Gastrocnemius medialis (tissue), 4 donors: ENCODE measurements at regions not wholly inside any gene's neighbourhood (a gene's known extent, or its start where the extent isn't known, plus 50 kb on each side); places are given as distances from the start of the nearest gene placed in this dataset.

Experiments
- ATAC-seq, 2 donors: fragments of 150-250 bp; one replicate each; pipeline ENCODE4 v1.9.1; 2016
- DNase-seq, 2 donors: peaks; one replicate each; pipeline ENCODE4 v3.0.0-alpha.2; 2019
- H3K27ac ChIP-seq, 4 donors: fragments of 200-600 bp; sonication (generic); 1 replicate in 1 of 4; 2 replicates in 3 of 4; pipeline ENCODE4 v1.5.1; 2016 to 2018; ENCODE audit warnings: mild to moderate bottlenecking in 2 of 4, moderate library complexity in 1 of 4
- H3K27me3 ChIP-seq, 3 donors: fragments of 200-600 bp; sonication (generic) in 2 of 3; 1 replicate in 1 of 3; 2 replicates in 2 of 3; pipeline versions ENCODE4 v1.5.1 to v1.6.0; 2016 to 2019; ENCODE audit warnings: mild to moderate bottlenecking in 1 of 3, moderate library complexity in 1 of 3
- H3K36me3 ChIP-seq, 2 donors: fragments of 200-600 bp; sonication (generic) in 1 of 2; one replicate each; pipeline ENCODE4 v1.5.1; 2017 to 2018
- H3K4me1 ChIP-seq, 2 donors: fragments of 200-600 bp; sonication (generic) in 1 of 2; one replicate each; pipeline ENCODE4 v1.5.1; 2016 to 2017; ENCODE audit warnings: mild to moderate bottlenecking in 2 of 2
- H3K4me3 ChIP-seq, 4 donors: fragments of 200-600 bp; sonication (generic) in 3 of 4; 1 replicate in 1 of 4; 2 replicates in 3 of 4; pipeline ENCODE4 v1.5.1; 2016 to 2019; ENCODE audit warnings: mild to moderate bottlenecking in 2 of 4
- H3K9me3 ChIP-seq, 3 donors: fragments of 200-600 bp; sonication (generic) in 2 of 3; 1 replicate in 1 of 3; 2 replicates in 2 of 3; pipeline ENCODE4 v1.5.1; 2016 to 2019
- POLR2A ChIP-seq, 2 donors: fragments of 450-650 bp; IDR thresholded peaks; one replicate each; pipeline ENCODE4 v1.6.1; 2017; ENCODE audit warnings: antibody characterized with exemption in 2 of 2, mild to moderate bottlenecking in 2 of 2, moderate library complexity in 2 of 2
- in situ Hi-C, 4 donors: fragments of 200-750 bp; cut with MboI; loops; one replicate each; pipeline versions ENCODE4 v1.15.0 to v1.8.0; 2017; ENCODE audit warnings: low sequenced_read_pairs in 4 of 4
- intact Hi-C: fragments of 100-400 bp; cut with DNase I; formaldehyde crosslinking; loops from one replicate; pipeline ENCODE4 v1.15.1; 2023; ENCODE audit warnings: low total_unique reads
- TF ChIP-seq, protein P1 (sequence below), 5 experiments: fragments of 450-650 bp in 3 of 5; fragments of 200-600 bp in 2 of 5; sonication (generic) in 2 of 5; IDR thresholded peaks in 4 of 5; conservative IDR thresholded peaks in 1 of 5; 1 replicate in 4 of 5; 2 replicates in 1 of 5; pipeline ENCODE4 v1.5.1; 2016 to 2019; ENCODE audit warnings: antibody characterized with exemption in 5 of 5, mild to moderate bottlenecking in 3 of 5, moderate library complexity in 3 of 5

DNA sequence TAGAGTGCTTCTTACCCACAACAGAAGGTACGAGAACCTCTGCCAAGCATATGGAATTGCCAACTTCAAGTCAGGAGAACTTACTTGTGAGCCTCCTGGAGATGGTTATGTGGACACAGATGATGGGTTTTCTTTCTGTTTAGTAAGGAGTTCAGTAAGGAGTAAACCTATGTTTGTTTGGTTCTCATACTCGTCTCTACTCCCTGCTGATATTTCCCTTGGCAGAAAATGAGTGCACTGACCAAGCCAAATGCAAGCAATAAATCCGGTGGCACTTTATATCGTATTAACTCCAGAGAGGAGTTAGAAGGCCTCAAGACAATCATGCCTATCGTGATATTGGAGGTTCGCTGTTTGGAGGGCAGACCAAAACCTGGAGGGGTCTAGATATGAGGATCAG lies 83.2 kb upstream of the CYP1B1 start:
- no peaks in the 10 kb centered on the region for H3K36me3 ChIP-seq
- peak overlapping the region in 2 of 4 donors; percentile 13 to 58 for H3K27ac ChIP-seq
- peaks cover 0 to 12% of the 10 kb centered on the region in 2 donors for H3K4me1 ChIP-seq
- no peak overlapping the region for H3K4me3 ChIP-seq
- intact Hi-C loops (no loop called here), in situ Hi-C loops (no loop called here)
- H3K27me3 ChIP-seq, result no peaks in the 10 kb centered on the region
- no peaks in the 10 kb centered on the region for H3K9me3 ChIP-seq
- TF ChIP-seq POLR2A (IDR thresholded peaks at IDR 0.05), result no peak
- TF ChIP-seq, protein P1, sequence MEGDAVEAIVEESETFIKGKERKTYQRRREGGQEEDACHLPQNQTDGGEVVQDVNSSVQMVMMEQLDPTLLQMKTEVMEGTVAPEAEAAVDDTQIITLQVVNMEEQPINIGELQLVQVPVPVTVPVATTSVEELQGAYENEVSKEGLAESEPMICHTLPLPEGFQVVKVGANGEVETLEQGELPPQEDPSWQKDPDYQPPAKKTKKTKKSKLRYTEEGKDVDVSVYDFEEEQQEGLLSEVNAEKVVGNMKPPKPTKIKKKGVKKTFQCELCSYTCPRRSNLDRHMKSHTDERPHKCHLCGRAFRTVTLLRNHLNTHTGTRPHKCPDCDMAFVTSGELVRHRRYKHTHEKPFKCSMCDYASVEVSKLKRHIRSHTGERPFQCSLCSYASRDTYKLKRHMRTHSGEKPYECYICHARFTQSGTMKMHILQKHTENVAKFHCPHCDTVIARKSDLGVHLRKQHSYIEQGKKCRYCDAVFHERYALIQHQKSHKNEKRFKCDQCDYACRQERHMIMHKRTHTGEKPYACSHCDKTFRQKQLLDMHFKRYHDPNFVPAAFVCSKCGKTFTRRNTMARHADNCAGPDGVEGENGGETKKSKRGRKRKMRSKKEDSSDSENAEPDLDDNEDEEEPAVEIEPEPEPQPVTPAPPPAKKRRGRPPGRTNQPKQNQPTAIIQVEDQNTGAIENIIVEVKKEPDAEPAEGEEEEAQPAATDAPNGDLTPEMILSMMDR (IDR thresholded peaks at IDR 0.05 in 4 of 5, conservative IDR thresholded peaks at IDR 0.05 in 1 of 5), result no peak
- DNase-seq, result no peak
- ATAC-seq, result no peak

DNA sequence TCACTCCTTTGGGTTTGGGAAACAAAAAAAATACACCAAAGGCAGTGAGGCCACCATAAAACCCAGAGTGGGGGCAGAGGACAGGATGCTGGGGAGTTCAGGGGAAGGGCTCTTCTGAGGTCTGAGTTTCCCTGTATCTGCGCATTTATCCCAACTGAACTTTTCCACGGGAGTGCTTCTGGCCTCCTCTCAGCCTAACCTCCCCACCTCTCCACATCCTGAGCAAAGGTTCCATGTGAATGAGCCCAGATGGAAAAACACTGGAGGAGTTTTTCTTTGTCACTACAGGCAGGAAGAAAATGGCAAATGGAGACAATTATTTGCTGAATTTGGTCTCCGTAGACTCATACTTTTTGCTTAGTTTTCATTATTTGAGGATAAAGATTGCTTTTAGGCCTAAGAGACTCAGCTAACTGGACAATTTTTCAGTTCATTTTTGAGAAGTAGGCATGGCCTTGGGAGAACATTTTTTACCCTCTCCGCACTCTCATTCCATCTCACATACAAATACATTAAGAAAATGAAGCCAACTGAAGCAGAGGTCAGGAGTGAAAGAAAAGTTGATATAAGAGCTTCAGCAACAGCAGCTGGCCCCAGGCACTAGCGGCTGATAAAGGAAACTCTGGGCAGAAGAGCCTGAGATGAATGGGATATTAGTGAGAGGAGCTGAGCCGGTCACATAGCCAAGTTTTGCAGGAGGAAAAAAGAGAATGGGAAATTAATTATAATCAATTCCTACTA lies 82.6 kb upstream of the CYP1B1 start:
- TF ChIP-seq, protein P1 (IDR thresholded peaks at IDR 0.05 in 4 of 5, conservative IDR thresholded peaks at IDR 0.05 in 1 of 5), result no peak
- TF ChIP-seq POLR2A (IDR thresholded peaks at IDR 0.05), result no peak
- Histone ChIP-seq H3K4me1 (peaks cover 0 to 12% of the 10 kb centered on the region in 2 donors), H3K9me3 (no peaks in the 10 kb centered on the region), H3K36me3 (no peaks in the 10 kb centered on the region), H3K4me3 (no peak overlapping the region), H3K27me3 (no peaks in the 10 kb centered on the region), H3K27ac (peak overlapping the region in 1 of 4 donors; percentile 13)
- in situ Hi-C loops (no loop called here), intact Hi-C loops (no loop called here)
- ATAC-seq (no peak), DNase-seq (no peak)

DNA sequence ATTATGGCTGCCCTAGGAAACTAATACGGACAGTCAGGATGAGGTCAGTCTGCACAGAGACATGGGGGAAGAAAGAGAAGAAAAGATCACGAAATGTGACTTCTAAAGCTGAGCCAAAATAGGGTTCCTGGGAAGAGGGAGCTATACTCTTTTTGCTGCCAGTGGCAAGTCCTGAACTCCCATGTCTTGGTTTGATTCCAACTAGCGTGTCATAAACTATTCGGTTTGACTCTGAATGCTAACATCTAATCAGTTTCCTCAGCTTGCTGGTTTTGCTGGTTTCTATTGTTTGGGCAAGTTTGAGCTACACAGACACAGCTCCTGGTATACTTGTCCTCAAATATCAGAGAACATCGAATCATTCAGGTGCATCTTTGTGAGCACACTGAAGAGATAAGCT lies 80.5 kb upstream of the CYP1B1 start:
- H3K4me3 ChIP-seq, result no peak overlapping the region
- H3K27ac ChIP-seq, result no peak overlapping the region
- no peak for TF ChIP-seq POLR2A (IDR thresholded peaks at IDR 0.05)
- TF ChIP-seq, protein P1 (IDR thresholded peaks at IDR 0.05 in 4 of 5, conservative IDR thresholded peaks at IDR 0.05 in 1 of 5), result no peak
- H3K4me1 ChIP-seq, result peaks cover 0 to 12% of the 10 kb centered on the region in 2 donors
- in situ Hi-C loops, result no loop called here
- no peak for DNase-seq
- no peaks in the 10 kb centered on the region for H3K36me3 ChIP-seq
- ATAC-seq, result no peak
- H3K9me3 ChIP-seq, result no peaks in the 10 kb centered on the region
- intact Hi-C loops, result no loop called here
- no peaks in the 10 kb centered on the region for H3K27me3 ChIP-seq

DNA sequence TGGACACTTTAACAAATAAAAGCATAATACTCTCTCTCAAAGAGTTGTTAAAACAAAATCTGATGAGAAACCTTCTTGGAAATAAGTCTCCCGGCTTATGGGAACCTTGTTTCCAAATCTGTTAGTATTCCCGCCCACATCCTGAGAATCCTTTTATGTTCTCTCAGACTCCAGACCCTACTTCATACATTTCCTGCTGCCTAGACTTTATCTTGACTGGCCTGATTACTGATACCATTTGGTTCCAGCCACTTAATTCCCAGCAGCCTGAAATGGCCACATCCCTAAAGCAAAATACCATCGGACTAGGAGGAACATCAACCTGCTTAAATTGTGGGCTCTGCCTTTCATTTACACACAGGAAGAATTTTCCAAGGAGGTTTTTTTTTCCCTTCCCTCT lies 79.1 kb upstream of the CYP1B1 start:
- Histone ChIP-seq H3K27me3 (no peaks in the 10 kb centered on the region), H3K36me3 (no peaks in the 10 kb centered on the region), H3K4me3 (no peak overlapping the region), H3K27ac (no peak overlapping the region), H3K4me1 (peaks cover 0 to 12% of the 10 kb centered on the region in 2 donors), H3K9me3 (no peaks in the 10 kb centered on the region)
- TF ChIP-seq, protein P1 (IDR thresholded peaks at IDR 0.05 in 4 of 5, conservative IDR thresholded peaks at IDR 0.05 in 1 of 5), result no peak
- TF ChIP-seq POLR2A (IDR thresholded peaks at IDR 0.05), result no peak
- ATAC-seq (no peak), DNase-seq (no peak)
- intact Hi-C loops, result no loop called here
- in situ Hi-C loops, result no loop called here

DNA sequence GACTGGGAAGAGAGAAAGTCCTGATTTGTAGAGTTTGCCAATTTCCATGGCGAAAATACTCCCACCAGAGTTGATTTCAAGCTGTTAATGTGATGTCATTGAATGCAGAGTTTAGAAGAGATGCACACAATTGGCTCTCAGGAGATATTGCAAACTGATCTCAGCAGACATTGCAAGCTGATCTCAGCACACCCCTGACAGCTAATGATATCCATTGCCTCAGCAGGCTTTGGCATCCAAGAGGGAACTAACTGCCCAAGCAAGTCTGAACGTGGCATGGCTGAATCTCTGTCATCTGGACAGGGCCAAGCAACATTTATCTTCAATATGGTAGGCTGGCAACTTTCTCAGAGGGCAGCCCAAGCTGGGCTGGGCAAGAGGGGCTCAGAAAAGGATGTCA lies 78.4 kb upstream of the CYP1B1 start:
- Histone ChIP-seq H3K27ac (no peak overlapping the region), H3K4me1 (peaks cover 0 to 7% of the 10 kb centered on the region in 2 donors), H3K4me3 (no peak overlapping the region), H3K36me3 (no peaks in the 10 kb centered on the region), H3K9me3 (no peaks in the 10 kb centered on the region), H3K27me3 (no peaks in the 10 kb centered on the region)
- ATAC-seq (no peak), DNase-seq (no peak)
- intact Hi-C loops, result no loop called here
- TF ChIP-seq, protein P1 (IDR thresholded peaks at IDR 0.05 in 4 of 5, conservative IDR thresholded peaks at IDR 0.05 in 1 of 5), result no peak
- TF ChIP-seq POLR2A (IDR thresholded peaks at IDR 0.05), result no peak
- in situ Hi-C loops, result no loop called here
